Caco-2 (cell line): ENCODE measurements at regions not wholly inside any gene's neighbourhood (a gene's known extent, or its start where the extent isn't known, plus 50 kb on each side); places are given as distances from the start of the nearest gene placed in this dataset.

Experiments used
- BruUV-seq: library from RNA; stranded (reverse); fragments of 400-500 nt; replicated peaks from 2 replicates; lab custom pipeline; 2021; lab: Mats Ljungman, UMichigan
- CTCF ChIA-PET: fragments of 300-600 bp; sonication (Branson Sonifier 250); formaldehyde crosslinking; loops from one replicate; lab custom pipeline; 2022; ENCODE audit warnings: antibody characterized with exemption; lab: Charles Lee
- POLR2A ChIA-PET: fragments of 300-600 bp; sonication (Branson Sonifier 250); formaldehyde crosslinking; loops from one replicate; lab custom pipeline; 2022; ENCODE audit warnings: antibody characterized with exemption; lab: Charles Lee
- DNase-seq, 2 experiments: peaks; one replicate each; pipeline versions ENCODE4 v3.0.0 to v3.0.0-alpha.2; 2020 to 2022
- H3K27me3 ChIP-seq: replicated peaks from 2 replicates; pipeline ENCODE4 v1.6.0; 2011; ENCODE audit warnings: low read length; ENCODE audit not compliant: control insufficient read depth, insufficient read depth
- H3K36me3 ChIP-seq: 2 replicates; pipeline ENCODE4 v1.5.1; 2011; ENCODE audit warnings: low read length; ENCODE audit not compliant: control insufficient read depth, insufficient read depth
- H3K4me1 ChIP-seq: fragments of 250-450 bp; sonication (Bioruptor Pico); 2 replicates; pipeline ENCODE4 v1.5.1; 2020; ENCODE audit warnings: mild to moderate bottlenecking
- H3K4me3 ChIP-seq: 2 replicates; pipeline ENCODE4 v1.5.1; 2011; ENCODE audit warnings: low read depth, mild to moderate bottlenecking, control low read depth, low read length
- H3K9me3 ChIP-seq: fragments of 250-450 bp; sonication (Bioruptor Pico); 2 replicates; pipeline ENCODE4 v1.5.1; 2020; ENCODE audit warnings: mild to moderate bottlenecking, moderate library complexity
- H3K27ac Mint-ChIP-seq: one replicate; pipeline ENCODE4 v1.8.0; 2022; ENCODE audit warnings: mixed read lengths; ENCODE audit not compliant: unreplicated experiment
- H3K27me3 Mint-ChIP-seq: one replicate; pipeline ENCODE4 v1.8.0; 2022; ENCODE audit warnings: mixed read lengths; ENCODE audit not compliant: insufficient read depth, unreplicated experiment
- H3K36me3 Mint-ChIP-seq: one replicate; pipeline ENCODE4 v1.8.0; 2022; ENCODE audit warnings: mild to moderate bottlenecking, mixed read lengths; ENCODE audit not compliant: insufficient read depth, unreplicated experiment
- H3K4me1 Mint-ChIP-seq: one replicate; pipeline ENCODE4 v1.8.0; 2022; ENCODE audit warnings: low read depth, mixed read lengths; ENCODE audit not compliant: unreplicated experiment
- H3K4me3 Mint-ChIP-seq: one replicate; pipeline ENCODE4 v1.8.0; 2022; ENCODE audit warnings: mild to moderate bottlenecking, moderate library complexity, mixed read lengths; ENCODE audit not compliant: unreplicated experiment
- H3K9me3 Mint-ChIP-seq: one replicate; pipeline ENCODE4 v1.8.0; 2022; ENCODE audit warnings: mixed read lengths; ENCODE audit not compliant: unreplicated experiment
- CTCF ChIP-seq, 2 experiments: fragments of 200-600 bp in 1 of 2; IDR thresholded peaks; 1 replicate in 1 of 2; 2 replicates in 1 of 2; pipeline versions ENCODE4 v1.5.1 to v1.8.0; 2011 to 2022; ENCODE audit warnings: antibody characterized with exemption in 1 of 2, control low read depth in 1 of 2, inconsistent platforms in 1 of 2, low read depth in 1 of 2, low read length in 1 of 2, mild to moderate bottlenecking in 1 of 2, moderate library complexity in 1 of 2; ENCODE audit not compliant: insufficient read depth in 1 of 2, severe bottlenecking in 1 of 2, unreplicated experiment in 1 of 2
- intact Hi-C: fragments of 100-400 bp; cut with micrococcal nuclease; formaldehyde crosslinking; loops from one replicate; pipeline ENCODE4 v1.10.0; 2022; ENCODE audit not compliant: unreplicated experiment

GRCh38 chr12:131421509-131422186, 289.2 kb upstream of the SFSWAP start:
- H3K4me3 ChIP-seq: no peak overlapping the region
- Mint-ChIP-seq H3K36me3 (no peaks in the 10 kb centered on the region), H3K4me3 (no peak overlapping the region), H3K27ac (no peak overlapping the region), H3K4me1 (no peaks in the 10 kb centered on the region), H3K9me3 (peaks cover 33% of the 10 kb centered on the region), H3K27me3 (peaks cover 2% of the 10 kb centered on the region)
- no peaks in the 10 kb centered on the region for H3K36me3 ChIP-seq
- CTCF ChIA-PET: no interaction called here
- no TSS peak for BruUV-seq
- POLR2A ChIA-PET: interaction anchor here (0.5 kb wide), 1 partner anchor 13 kb away, joined by 3 read pairs; no protein-coding TSS in a partner anchor
- 0 out of 2 replicates have a peak, but pooled peaks cover 5% of the 10 kb centered on the region for H3K9me3 ChIP-seq
- no peaks in the 10 kb centered on the region for H3K27me3 ChIP-seq
- TF ChIP-seq CTCF (IDR thresholded peaks at IDR 0.05; ENCODE audit: insufficient read depth in 1 of 2, low read depth in 1 of 2, low read length in 1 of 2, severe bottlenecking in 1 of 2, unreplicated experiment in 1 of 2): no peak
- H3K4me1 ChIP-seq: no peaks in the 10 kb centered on the region
- DNase-seq: no peak
- intact Hi-C loops: no loop called here

- BruUV-seq: no TSS peak
- no peaks in the 10 kb centered on the region for H3K27me3 ChIP-seq
These were observed 288.7 kb upstream of the SFSWAP start for GRCh38 chr12:131422187-131422520.

GRCh38 chr12:131422744-131423143, 288.1 kb upstream of the SFSWAP start:
- H3K4me3 Mint-ChIP-seq: no peak overlapping the region
- TF ChIP-seq CTCF (IDR thresholded peaks at IDR 0.05; ENCODE audit: insufficient read depth in 1 of 2, low read depth in 1 of 2, low read length in 1 of 2, severe bottlenecking in 1 of 2, unreplicated experiment in 1 of 2): no peak
- ChIA-PET POLR2A (no interaction called here), CTCF (no interaction called here)
- 0 out of 2 replicates have a peak, but pooled peaks cover 5% of the 10 kb centered on the region for H3K9me3 ChIP-seq
- BruUV-seq: no TSS peak
- no peaks in the 10 kb centered on the region for H3K36me3 ChIP-seq
- H3K4me1 Mint-ChIP-seq: no peaks in the 10 kb centered on the region
- no peak overlapping the region for H3K27ac Mint-ChIP-seq
- H3K4me1 ChIP-seq: no peaks in the 10 kb centered on the region
- H3K36me3 Mint-ChIP-seq: no peaks in the 10 kb centered on the region
- no peak for DNase-seq
- no peaks in the 10 kb centered on the region for H3K27me3 ChIP-seq
- intact Hi-C loops: no loop called here
- H3K4me3 ChIP-seq: no peak overlapping the region
- H3K9me3 Mint-ChIP-seq: peaks cover 33% of the 10 kb centered on the region
- peaks cover 2% of the 10 kb centered on the region for H3K27me3 Mint-ChIP-seq

More at GRCh38 chr12:131422187-131422520, 288.7 kb upstream of the SFSWAP start:
- POLR2A ChIA-PET: interaction anchor here (0.5 kb wide), 1 partner anchor 13 kb away, joined by 3 read pairs; no protein-coding TSS in a partner anchor
- H3K4me3 ChIP-seq: no peak overlapping the region
- 0 out of 2 replicates have a peak, but pooled peaks cover 5% of the 10 kb centered on the region for H3K9me3 ChIP-seq
- CTCF ChIA-PET: no interaction called here
- Mint-ChIP-seq H3K4me3 (no peak overlapping the region), H3K36me3 (no peaks in the 10 kb centered on the region), H3K4me1 (no peaks in the 10 kb centered on the region), H3K9me3 (peaks cover 33% of the 10 kb centered on the region), H3K27me3 (peaks cover 2% of the 10 kb centered on the region), H3K27ac (no peak overlapping the region)
- H3K36me3 ChIP-seq: no peaks in the 10 kb centered on the region
- intact Hi-C loops: no loop called here
- TF ChIP-seq CTCF (IDR thresholded peaks at IDR 0.05; ENCODE audit: insufficient read depth in 1 of 2, low read depth in 1 of 2, low read length in 1 of 2, severe bottlenecking in 1 of 2, unreplicated experiment in 1 of 2): no peak
- no peak for DNase-seq
- no peaks in the 10 kb centered on the region for H3K4me1 ChIP-seq
